ENCODE measurements at regions not wholly inside any gene's neighbourhood (a gene's known extent, or its start where the extent isn't known, plus 50 kb on each side); places are given as distances from the start of the nearest gene placed in this dataset.
A peak's percentile ranks its signal among the peaks of the same experiment; 100 is the strongest.

GRCh38 chr10:120993089-120993488, 141.9 kb downstream of the WDR11 start:
- 94 to 100% methylated on average over 1 to 2 of the region's 2 CpGs for WGBS, 2 experiments (ENCODE audit: insufficient coverage in 1 of 2, insufficient read length in 1 of 2)
- H3K27me3 Mint-ChIP-seq (ENCODE audit: insufficient read depth): peaks cover 26% of the 10 kb centered on the region
- no peak overlapping the region for H3K27ac Mint-ChIP-seq
- Histone ChIP-seq H3K9me3 (ENCODE audit: control insufficient read depth, low read length) (peaks cover 37% of the 10 kb centered on the region), H3K9ac (ENCODE audit: extremely low read depth, low read length, poor library complexity, severe bottlenecking) (no peak overlapping the region), H3K27ac (ENCODE audit: low read depth, low read length) (no peak overlapping the region), H3K4me3 (ENCODE audit: low read length) (no peak overlapping the region), H3K27me3 (ENCODE audit: control insufficient read depth, insufficient read depth, low read length, poor library complexity, severe bottlenecking) (no peaks in the 10 kb centered on the region), H3K4me1 (ENCODE audit: control insufficient read depth, insufficient read depth, low read length) (no peaks in the 10 kb centered on the region), H3K36me3 (ENCODE audit: control insufficient read depth, insufficient read depth, low read length) (no peaks in the 10 kb centered on the region)
- no peaks in the 10 kb centered on the region for H3K36me3 Mint-ChIP-seq (ENCODE audit: low read depth)
- no peak for DNase-seq
- H3K9me3 Mint-ChIP-seq: peaks cover 43% of the 10 kb centered on the region
- H3K4me1 Mint-ChIP-seq: peaks cover 6% of the 10 kb centered on the region
- TF ChIP-seq CTCF (conservative IDR thresholded peaks at IDR 0.05): no peak
- no peak overlapping the region for H3K4me3 Mint-ChIP-seq

- no peak overlapping the region for H3K27ac Mint-ChIP-seq
- no peaks in the 10 kb centered on the region for H3K4me1 ChIP-seq (ENCODE audit: control insufficient read depth, insufficient read depth, low read length)
- H3K4me3 Mint-ChIP-seq: no peak overlapping the region
- no peak overlapping the region for H3K4me3 ChIP-seq (ENCODE audit: low read length)
- H3K4me1 Mint-ChIP-seq: peaks cover 6% of the 10 kb centered on the region
- 85 to 95% methylated on average over 4 of the region's 4 CpGs for WGBS, 2 experiments (ENCODE audit: insufficient coverage in 1 of 2, insufficient read length in 1 of 2)
- peaks cover 9% of the 10 kb centered on the region for H3K27me3 ChIP-seq (ENCODE audit: control insufficient read depth, insufficient read depth, low read length, poor library complexity, severe bottlenecking)
- H3K36me3 ChIP-seq (ENCODE audit: control insufficient read depth, insufficient read depth, low read length): no peaks in the 10 kb centered on the region
- H3K9me3 Mint-ChIP-seq: peaks cover 18% of the 10 kb centered on the region
- peaks cover 37% of the 10 kb centered on the region for H3K27me3 Mint-ChIP-seq (ENCODE audit: insufficient read depth)
- no peaks in the 10 kb centered on the region for H3K36me3 Mint-ChIP-seq (ENCODE audit: low read depth)
- peaks cover 19% of the 10 kb centered on the region for H3K9me3 ChIP-seq (ENCODE audit: control insufficient read depth, low read length)
- H3K27ac ChIP-seq (ENCODE audit: low read depth, low read length): no peak overlapping the region
- H3K9ac ChIP-seq (ENCODE audit: extremely low read depth, low read length, poor library complexity, severe bottlenecking): no peak overlapping the region
- peak; percentile 59 for TF ChIP-seq CTCF (conservative IDR thresholded peaks at IDR 0.05)
- no peak for DNase-seq
These were observed 144.6 kb downstream of the WDR11 start for GRCh38 chr10:120995768-120996167.

- Mint-ChIP-seq H3K4me1 (peaks cover 6% of the 10 kb centered on the region), H3K4me3 (no peak overlapping the region), H3K27me3 (ENCODE audit: insufficient read depth) (peaks cover 40% of the 10 kb centered on the region), H3K27ac (no peak overlapping the region), H3K36me3 (ENCODE audit: low read depth) (no peaks in the 10 kb centered on the region), H3K9me3 (peaks cover 13% of the 10 kb centered on the region)
- H3K27me3 ChIP-seq (ENCODE audit: control insufficient read depth, insufficient read depth, low read length, poor library complexity, severe bottlenecking): peaks cover 13% of the 10 kb centered on the region
- no peak overlapping the region for H3K4me3 ChIP-seq (ENCODE audit: low read length)
- peaks cover 17% of the 10 kb centered on the region for H3K9me3 ChIP-seq (ENCODE audit: control insufficient read depth, low read length)
- DNase-seq: no peak
- H3K27ac ChIP-seq (ENCODE audit: low read depth, low read length): no peak overlapping the region
- no peaks in the 10 kb centered on the region for H3K36me3 ChIP-seq (ENCODE audit: control insufficient read depth, insufficient read depth, low read length)
- no peak overlapping the region for H3K9ac ChIP-seq (ENCODE audit: extremely low read depth, low read length, poor library complexity, severe bottlenecking)
- peaks cover 4% of the 10 kb centered on the region for H3K4me1 ChIP-seq (ENCODE audit: control insufficient read depth, insufficient read depth, low read length)
- WGBS, 2 experiments (ENCODE audit: insufficient coverage in 1 of 2, insufficient read length in 1 of 2): 89 to 92% methylated on average over 6 to 9 of the region's 9 CpGs
- TF ChIP-seq CTCF (conservative IDR thresholded peaks at IDR 0.05): no peak
These were observed 145.4 kb downstream of the WDR11 start for GRCh38 chr10:120996456-120997034.
